ENCODE measurements at regions not wholly inside any gene's neighbourhood (a gene's known extent, or its start where the extent isn't known, plus 50 kb on each side); places are given as distances from the start of the nearest gene placed in this dataset.

GRCh38 chr1:239786464-239786863 is 305.2 kb upstream of the FMN2 start:
- TF ChIP-seq NANOG (IDR thresholded peaks at IDR 0.05; ENCODE audit: insufficient read depth, low read depth, low read length, poor library complexity, severe bottlenecking) (no peak), CTCF (IDR thresholded peaks at IDR 0.05; ENCODE audit: control extremely low read depth in 1 of 3, insufficient read depth in 1 of 3, low read depth in 1 of 3, low read length in 3 of 3) (no peak), RNF2 (IDR thresholded peaks at IDR 0.05; ENCODE audit: borderline replicate concordance, low read depth, low read length, missing control alignments, poor library complexity, severe bottlenecking) (no peak), EP300 (IDR thresholded peaks at IDR 0.05; ENCODE audit: borderline replicate concordance in 1 of 2, low read depth in 2 of 2, low read length in 2 of 2) (no peak)
- TF ChIP-seq, protein P1, sequence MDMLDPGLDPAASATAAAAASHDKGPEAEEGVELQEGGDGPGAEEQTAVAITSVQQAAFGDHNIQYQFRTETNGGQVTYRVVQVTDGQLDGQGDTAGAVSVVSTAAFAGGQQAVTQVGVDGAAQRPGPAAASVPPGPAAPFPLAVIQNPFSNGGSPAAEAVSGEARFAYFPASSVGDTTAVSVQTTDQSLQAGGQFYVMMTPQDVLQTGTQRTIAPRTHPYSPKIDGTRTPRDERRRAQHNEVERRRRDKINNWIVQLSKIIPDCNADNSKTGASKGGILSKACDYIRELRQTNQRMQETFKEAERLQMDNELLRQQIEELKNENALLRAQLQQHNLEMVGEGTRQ (IDR thresholded peaks at IDR 0.05; ENCODE audit: low read length) = no peak

All from H1 (cell line).